HG03095 (cell line): ENCODE measurements at regions not wholly inside any gene's neighbourhood (a gene's known extent, or its start where the extent isn't known, plus 50 kb on each side); places are given as distances from the start of the nearest gene placed in this dataset.

ENCODE experiments used
- ATAC-seq: cut with Tn5 transposase; IDR thresholded peaks from one replicate; pipeline ENCODE4 v1.9.1; 2021; ENCODE audit warnings: moderate library complexity; ENCODE audit not compliant: unreplicated experiment

GRCh38 chrX:57848857-57849256 lies 61.4 kb downstream of the ZXDA start:
- ATAC-seq = no peak

- ATAC-seq = no peak
Observed at GRCh38 chrX:57822818-57823217, 87.4 kb downstream of the ZXDA start.

GRCh38 chrX:57822398-57822797 lies 87.9 kb downstream of the ZXDA start:
- no peak for ATAC-seq

GRCh38 chrX:57821703-57822387 lies 88.4 kb downstream of the ZXDA start:
- peak; percentile 91 for ATAC-seq

- ATAC-seq = no peak
Observed at GRCh38 chrX:57817302-57817701, 93.0 kb downstream of the ZXDA start.

GRCh38 chrX:57772637-57773036 lies 92.6 kb upstream of the NLRP2B start:
- ATAC-seq = no peak

GRCh38 chrX:57771689-57772088 lies 91.6 kb upstream of the NLRP2B start:
- no peak for ATAC-seq

- no peak for ATAC-seq
Observed at GRCh38 chrX:57752866-57753265, 72.8 kb upstream of the NLRP2B start.

- ATAC-seq = no peak
Observed at GRCh38 chrX:57741107-57741506, 61.0 kb upstream of the NLRP2B start.

- no peak for ATAC-seq
Observed at GRCh38 chrX:57737881-57738280, 57.8 kb upstream of the NLRP2B start.
